ENCODE measurements at regions not wholly inside any gene's neighbourhood (a gene's known extent, or its start where the extent isn't known, plus 50 kb on each side); places are given as distances from the start of the nearest gene placed in this dataset.

- TF ChIP-seq, protein P1, sequence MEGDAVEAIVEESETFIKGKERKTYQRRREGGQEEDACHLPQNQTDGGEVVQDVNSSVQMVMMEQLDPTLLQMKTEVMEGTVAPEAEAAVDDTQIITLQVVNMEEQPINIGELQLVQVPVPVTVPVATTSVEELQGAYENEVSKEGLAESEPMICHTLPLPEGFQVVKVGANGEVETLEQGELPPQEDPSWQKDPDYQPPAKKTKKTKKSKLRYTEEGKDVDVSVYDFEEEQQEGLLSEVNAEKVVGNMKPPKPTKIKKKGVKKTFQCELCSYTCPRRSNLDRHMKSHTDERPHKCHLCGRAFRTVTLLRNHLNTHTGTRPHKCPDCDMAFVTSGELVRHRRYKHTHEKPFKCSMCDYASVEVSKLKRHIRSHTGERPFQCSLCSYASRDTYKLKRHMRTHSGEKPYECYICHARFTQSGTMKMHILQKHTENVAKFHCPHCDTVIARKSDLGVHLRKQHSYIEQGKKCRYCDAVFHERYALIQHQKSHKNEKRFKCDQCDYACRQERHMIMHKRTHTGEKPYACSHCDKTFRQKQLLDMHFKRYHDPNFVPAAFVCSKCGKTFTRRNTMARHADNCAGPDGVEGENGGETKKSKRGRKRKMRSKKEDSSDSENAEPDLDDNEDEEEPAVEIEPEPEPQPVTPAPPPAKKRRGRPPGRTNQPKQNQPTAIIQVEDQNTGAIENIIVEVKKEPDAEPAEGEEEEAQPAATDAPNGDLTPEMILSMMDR (IDR thresholded peaks at IDR 0.05; ENCODE audit: borderline replicate concordance, extremely low read depth, insufficient read depth): no peak
- intact Hi-C loops (cut with DNase I): no loop called here
- DNase-seq (no peak), FAIRE-seq (no peak)
- Histone ChIP-seq H3K27ac (ENCODE audit: low read depth in 2 of 2, low read length in 2 of 2) (no peak overlapping the region), H3K27me3 (ENCODE audit: control insufficient read depth, insufficient read depth, low read length) (peaks cover 2% of the 10 kb centered on the region), H3K9me3 (ENCODE audit: control insufficient read depth in 2 of 3, insufficient read depth in 1 of 3, low read length in 3 of 3) (no peaks in the 10 kb centered on the region), H3K9ac (ENCODE audit: low read length in 3 of 3) (no peak overlapping the region), H3K36me3 (ENCODE audit: control insufficient read depth in 2 of 3, insufficient read depth in 3 of 3, low read length in 3 of 3) (no peaks in the 10 kb centered on the region), H3K4me1 (ENCODE audit: control insufficient read depth in 2 of 3, insufficient read depth in 2 of 3, low read depth in 1 of 3, low read length in 3 of 3) (peaks cover 0 to 3% (median 0%) of the 10 kb centered on the region in 3 donors), H3K4me3 (ENCODE audit: low read length in 3 of 3) (no peak overlapping the region)
Observed at GRCh38 chr2:469514-469913, 181.6 kb upstream of the ALKAL2 start.

DNA sequence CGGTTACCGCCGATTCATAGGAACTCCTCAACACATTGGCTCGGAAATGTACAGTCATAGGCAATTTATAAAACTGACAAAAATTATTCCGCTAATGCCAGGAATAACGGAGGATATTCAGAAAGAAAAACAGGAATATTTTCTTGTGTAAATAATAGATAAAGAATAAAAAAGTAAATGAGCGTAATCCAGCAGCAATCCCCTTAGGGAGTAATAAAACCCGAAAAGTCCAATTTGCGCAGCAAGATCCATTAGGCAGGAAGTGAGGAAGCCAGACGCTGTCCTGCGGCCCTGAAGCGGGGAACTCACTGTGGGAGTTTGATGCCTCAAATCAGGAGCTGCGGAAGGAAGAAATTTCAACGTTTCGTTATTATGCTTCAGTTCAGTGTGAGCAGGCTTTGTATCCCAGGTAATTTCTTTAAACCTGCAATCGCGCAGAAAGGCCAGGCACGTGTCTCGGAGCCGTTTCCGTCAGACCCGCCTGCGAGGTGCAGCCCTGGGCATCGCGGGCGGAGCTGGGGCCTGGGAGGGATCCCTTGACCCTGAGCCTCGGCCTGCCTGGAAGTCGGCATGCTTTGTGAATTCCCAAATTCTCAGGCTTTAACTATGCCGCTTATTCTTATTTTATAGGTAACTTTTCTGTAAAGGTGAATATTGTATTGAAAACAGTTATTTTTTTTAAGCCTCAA, 180.9 kb upstream of the ALKAL2 start:
- H3K9ac ChIP-seq (ENCODE audit: low read length in 3 of 3): no peak overlapping the region
- no peak overlapping the region for H3K27ac ChIP-seq (ENCODE audit: low read depth in 2 of 2, low read length in 2 of 2)
- TF ChIP-seq, protein P1 (IDR thresholded peaks at IDR 0.05; ENCODE audit: borderline replicate concordance, extremely low read depth, insufficient read depth): no peak
- intact Hi-C loops (cut with DNase I): no loop called here
- no peak overlapping the region for H3K4me3 ChIP-seq (ENCODE audit: low read length in 3 of 3)
- DNase-seq (no peak), FAIRE-seq (no peak)
- no peaks in the 10 kb centered on the region for H3K9me3 ChIP-seq (ENCODE audit: control insufficient read depth in 2 of 3, insufficient read depth in 1 of 3, low read length in 3 of 3)
- H3K36me3 ChIP-seq (ENCODE audit: control insufficient read depth in 2 of 3, insufficient read depth in 3 of 3, low read length in 3 of 3): no peaks in the 10 kb centered on the region
- H3K4me1 ChIP-seq (ENCODE audit: control insufficient read depth in 2 of 3, insufficient read depth in 2 of 3, low read depth in 1 of 3, low read length in 3 of 3): peaks cover 0 to 3% (median 0%) of the 10 kb centered on the region in 3 donors
- H3K27me3 ChIP-seq (ENCODE audit: control insufficient read depth, insufficient read depth, low read length): peaks cover 2% of the 10 kb centered on the region

DNA sequence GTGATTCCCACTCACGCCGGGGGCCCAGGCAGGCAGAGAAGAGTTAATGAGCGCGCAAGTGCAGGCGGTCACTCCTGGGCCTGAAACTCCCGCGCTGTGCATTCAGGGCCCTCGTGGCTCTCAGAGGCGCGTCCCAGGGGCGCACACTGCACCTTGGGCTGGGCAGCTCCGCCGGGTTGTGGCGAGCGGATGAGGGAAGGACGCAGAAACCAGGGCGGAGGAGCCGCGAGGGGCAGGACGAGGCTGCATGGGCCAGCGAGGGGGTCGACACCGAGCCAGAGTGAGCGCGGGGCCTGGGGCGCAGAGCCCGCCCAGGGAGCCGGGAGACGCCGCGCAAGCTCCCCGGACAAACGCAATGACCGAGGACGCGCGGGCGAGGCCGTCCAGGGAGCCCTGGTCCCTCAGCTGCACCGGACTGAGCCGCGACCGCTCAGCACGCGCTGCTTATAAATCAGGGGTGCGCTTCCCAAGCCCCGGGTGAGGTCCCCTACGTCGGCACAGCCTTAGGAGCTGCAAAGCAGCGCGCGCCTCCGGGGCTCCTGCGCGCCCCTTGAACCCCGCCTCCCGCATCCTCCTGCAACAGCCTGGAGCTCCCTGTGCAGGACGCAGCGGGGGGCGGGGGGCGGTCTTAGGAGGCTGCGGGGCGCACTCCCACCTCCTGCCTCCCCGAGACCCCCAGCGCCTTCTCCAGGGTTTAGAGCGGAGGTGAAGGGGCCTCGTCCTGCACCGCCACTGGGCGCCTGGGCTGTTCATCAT, 180.2 kb upstream of the ALKAL2 start:
- H3K4me1 ChIP-seq (ENCODE audit: control insufficient read depth in 2 of 3, insufficient read depth in 2 of 3, low read depth in 1 of 3, low read length in 3 of 3): peaks cover 0 to 3% (median 0%) of the 10 kb centered on the region in 3 donors
- H3K9ac ChIP-seq (ENCODE audit: low read length in 3 of 3): no peak overlapping the region
- H3K36me3 ChIP-seq (ENCODE audit: control insufficient read depth in 2 of 3, insufficient read depth in 3 of 3, low read length in 3 of 3): no peaks in the 10 kb centered on the region
- TF ChIP-seq, protein P1 (IDR thresholded peaks at IDR 0.05; ENCODE audit: borderline replicate concordance, extremely low read depth, insufficient read depth): no peak
- peaks cover 2% of the 10 kb centered on the region for H3K27me3 ChIP-seq (ENCODE audit: control insufficient read depth, insufficient read depth, low read length)
- FAIRE-seq (no peak), DNase-seq (no peak)
- intact Hi-C loops (cut with DNase I): no loop called here
- H3K27ac ChIP-seq (ENCODE audit: low read depth in 2 of 2, low read length in 2 of 2): no peak overlapping the region
- H3K4me3 ChIP-seq (ENCODE audit: low read length in 3 of 3): peak overlapping the region in 1 of 3 donors; percentile 39
- H3K9me3 ChIP-seq (ENCODE audit: control insufficient read depth in 2 of 3, insufficient read depth in 1 of 3, low read length in 3 of 3): no peaks in the 10 kb centered on the region
